ENCODE measurements at regions not wholly inside any gene's neighbourhood (a gene's known extent, or its start where the extent isn't known, plus 50 kb on each side); places are given as distances from the start of the nearest gene placed in this dataset.

GRCh38 chr4:10186228-10187214 is 69.9 kb upstream of the WDR1 start:
- H3K9me3 ChIP-seq: no peaks in the 10 kb centered on the region
- H3K4me1 ChIP-seq: no peaks in the 10 kb centered on the region
- intact Hi-C loops (cut with DNase I): no loop called here
- DNase-seq (no peak), ATAC-seq (no peak)
- no peaks in the 10 kb centered on the region for H3K36me3 ChIP-seq
- H3K4me3 ChIP-seq: no peak overlapping the region
- no peak overlapping the region for H3K27ac ChIP-seq
- H3K27me3 ChIP-seq (ENCODE audit: low read depth): no peaks in the 10 kb centered on the region
- TF ChIP-seq CTCF (IDR thresholded peaks at IDR 0.05): no peak

GRCh38 chr4:10185518-10186227 is 69.1 kb upstream of the WDR1 start:
- Histone ChIP-seq H3K9me3 (no peaks in the 10 kb centered on the region), H3K36me3 (no peaks in the 10 kb centered on the region), H3K27me3 (ENCODE audit: low read depth) (no peaks in the 10 kb centered on the region), H3K4me1 (peaks cover 4% of the 10 kb centered on the region), H3K27ac (no peak overlapping the region), H3K4me3 (no peak overlapping the region)
- intact Hi-C loops (cut with DNase I): no loop called here
- no peak for DNase-seq
- ATAC-seq: no peak
- TF ChIP-seq CTCF (IDR thresholded peaks at IDR 0.05): no peak

- no peak for TF ChIP-seq CTCF (IDR thresholded peaks at IDR 0.05)
- H3K9me3 ChIP-seq: no peaks in the 10 kb centered on the region
- H3K36me3 ChIP-seq: no peaks in the 10 kb centered on the region
- peaks cover 8% of the 10 kb centered on the region for H3K4me1 ChIP-seq
- intact Hi-C loops (cut with DNase I): no loop called here
- ATAC-seq (no peak), DNase-seq (no peak)
- H3K27me3 ChIP-seq (ENCODE audit: low read depth): no peaks in the 10 kb centered on the region
- H3K4me3 ChIP-seq: no peak overlapping the region
- H3K27ac ChIP-seq: no peak overlapping the region
These were observed 67.9 kb upstream of the WDR1 start for GRCh38 chr4:10184501-10184938.

GRCh38 chr4:10184041-10184440 is 67.4 kb upstream of the WDR1 start:
- intact Hi-C loops (cut with DNase I): no loop called here
- Histone ChIP-seq H3K27ac (no peak overlapping the region), H3K9me3 (no peaks in the 10 kb centered on the region), H3K4me3 (no peak overlapping the region), H3K36me3 (no peaks in the 10 kb centered on the region), H3K27me3 (ENCODE audit: low read depth) (no peaks in the 10 kb centered on the region), H3K4me1 (peaks cover 8% of the 10 kb centered on the region)
- ATAC-seq (no peak), DNase-seq (no peak)
- no peak for TF ChIP-seq CTCF (IDR thresholded peaks at IDR 0.05)

- TF ChIP-seq CTCF (IDR thresholded peaks at IDR 0.05): no peak
- Histone ChIP-seq H3K36me3 (no peaks in the 10 kb centered on the region), H3K27me3 (ENCODE audit: low read depth) (no peaks in the 10 kb centered on the region), H3K4me1 (peaks cover 8% of the 10 kb centered on the region), H3K9me3 (no peaks in the 10 kb centered on the region), H3K27ac (no peak overlapping the region), H3K4me3 (no peak overlapping the region)
- intact Hi-C loops (cut with DNase I): no loop called here
- DNase-seq (no peak), ATAC-seq (no peak)
These were observed 66.9 kb upstream of the WDR1 start for GRCh38 chr4:10183462-10183861.

All from lower lobe of right lung (tissue), 2 donors.